KBM-7 (cell line): ENCODE measurements at regions not wholly inside any gene's neighbourhood (a gene's known extent, or its start where the extent isn't known, plus 50 kb on each side); places are given as distances from the start of the nearest gene placed in this dataset.
"Not testable (repeated sequence)": the region's sequence is repeated elsewhere in the genome, so short reads cannot be mapped to it uniquely, and the experiment has no call there.

Experiments
- DNase-seq: peaks from one replicate; pipeline ENCODE4 v3.0.0-alpha.2; 2015
- in situ Hi-C: fragments of 300-500 bp; cut with MboI; formaldehyde crosslinking; loops from 2 replicates; pipeline ENCODE4 v1.14.3; 2020; ENCODE audit warnings: low sequenced_read_pairs, low pct_unique_long_range_greater_than_20kb, mixed read lengths

DNA sequence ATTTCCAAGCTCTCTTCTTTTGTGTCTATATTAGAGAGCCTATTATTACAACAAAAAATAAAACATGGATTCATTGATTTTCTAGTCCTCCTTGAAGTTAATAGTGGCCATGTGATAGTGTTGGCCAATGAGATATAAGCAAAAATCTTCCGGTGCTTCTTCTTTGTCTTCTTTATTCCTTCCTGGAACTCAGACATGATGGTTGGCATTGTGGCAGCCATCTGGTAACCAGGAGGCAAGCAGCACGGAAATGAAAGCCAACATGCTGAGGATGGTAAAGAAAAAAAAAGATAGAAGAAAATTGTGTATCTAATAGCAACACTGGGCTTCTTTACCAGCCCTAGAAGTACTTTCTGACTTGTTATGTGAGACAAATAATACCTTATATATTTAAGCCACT lies 50.8 kb upstream of the SEL1L start:
- no peak for DNase-seq
- in situ Hi-C loops = no loop called here

GRCh38 chr14:81589381-81590065 lies 55.9 kb upstream of the SEL1L start:
- in situ Hi-C loops = no loop called here
- DNase-seq = no peak

DNA sequence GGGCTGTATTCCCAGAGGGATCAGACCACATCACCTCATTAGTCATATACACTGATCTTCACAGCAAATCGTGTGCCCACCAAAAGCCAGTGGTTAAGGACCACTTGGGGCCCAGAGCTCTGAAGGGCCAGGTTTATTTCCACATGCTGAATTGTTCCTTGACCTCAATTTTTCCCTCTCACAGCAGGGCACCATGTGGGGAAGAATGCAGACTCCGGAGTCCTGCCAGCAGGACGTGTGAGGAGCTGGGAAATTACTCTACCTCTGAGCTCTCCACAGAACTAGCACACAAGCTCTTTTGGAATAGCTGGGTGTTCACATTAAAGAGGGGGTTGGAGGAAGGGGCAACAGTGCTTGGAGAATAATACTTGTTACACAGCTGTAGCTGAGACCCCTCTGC lies 57.6 kb upstream of the SEL1L start:
- in situ Hi-C loops = no loop called here
- no peak for DNase-seq

GRCh38 chr14:81594012-81594411 lies 60.4 kb upstream of the SEL1L start:
- DNase-seq = no peak
- in situ Hi-C loops = no loop called here

- in situ Hi-C loops = no loop called here
- DNase-seq = no peak
These were observed 72.0 kb upstream of the SEL1L start for GRCh38 chr14:81605660-81606059.

GRCh38 chr14:81613341-81614045 lies 79.8 kb upstream of the SEL1L start:
- in situ Hi-C loops = no loop called here
- DNase-seq = no peak

GRCh38 chr14:81614302-81614701 lies 80.6 kb upstream of the SEL1L start:
- DNase-seq, in situ Hi-C loops: not testable (repeated sequence)

- no peak for DNase-seq
- in situ Hi-C loops = no loop called here
These were observed 85.0 kb upstream of the SEL1L start for GRCh38 chr14:81618695-81619094.

- in situ Hi-C loops = no loop called here
- DNase-seq = no peak
These were observed 86.2 kb upstream of the SEL1L start for GRCh38 chr14:81619816-81620215.

GRCh38 chr14:81623771-81624396 lies 90.2 kb upstream of the SEL1L start:
- DNase-seq, in situ Hi-C loops: not testable (repeated sequence)

GRCh38 chr14:81625343-81625742 lies 91.7 kb upstream of the SEL1L start:
- in situ Hi-C loops = no loop called here
- DNase-seq = peak; percentile 24

- DNase-seq = no peak
- in situ Hi-C loops = no loop called here
These were observed 98.5 kb upstream of the SEL1L start for GRCh38 chr14:81632157-81632556.

DNA sequence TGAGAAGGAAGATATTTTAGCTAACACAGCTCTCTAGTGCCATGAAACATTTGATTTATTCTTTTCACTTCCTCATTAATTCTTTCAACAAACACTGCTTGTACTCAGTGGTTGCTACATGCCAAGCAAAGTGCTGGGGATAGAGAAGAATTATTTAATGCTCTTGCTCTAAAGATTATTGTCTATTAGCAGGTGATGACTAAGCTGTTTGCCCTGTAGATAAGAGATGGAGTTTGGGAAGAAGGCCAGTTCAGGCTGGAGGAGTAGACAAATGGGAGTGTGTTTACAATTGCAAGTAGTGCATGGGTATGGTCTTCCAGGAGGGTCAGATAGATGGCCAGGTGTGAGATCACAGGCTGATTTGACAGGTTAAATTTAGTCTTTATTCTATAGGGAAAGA lies 99.8 kb upstream of the SEL1L start:
- in situ Hi-C loops = no loop called here
- no peak for DNase-seq

DNA sequence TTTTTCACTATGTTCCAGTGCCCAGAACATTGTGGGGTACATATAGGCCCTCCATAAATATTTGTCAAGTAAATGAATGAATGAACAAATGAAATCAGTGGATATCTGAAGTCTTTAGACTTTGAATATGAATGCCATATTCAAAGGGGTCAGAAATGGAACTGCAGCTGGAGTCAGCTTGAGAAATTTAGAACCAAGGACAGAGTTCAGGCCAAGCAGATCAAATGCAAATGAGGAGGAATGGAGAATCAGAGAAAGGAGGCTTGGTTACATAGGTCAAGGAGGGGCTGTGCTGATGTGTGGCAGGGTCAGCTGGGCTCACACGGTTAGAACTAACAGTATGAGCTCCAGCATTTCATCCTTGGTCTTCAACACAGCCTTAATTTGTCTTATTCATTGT lies 104.0 kb upstream of the SEL1L start:
- DNase-seq = no peak
- in situ Hi-C loops = no loop called here

DNA sequence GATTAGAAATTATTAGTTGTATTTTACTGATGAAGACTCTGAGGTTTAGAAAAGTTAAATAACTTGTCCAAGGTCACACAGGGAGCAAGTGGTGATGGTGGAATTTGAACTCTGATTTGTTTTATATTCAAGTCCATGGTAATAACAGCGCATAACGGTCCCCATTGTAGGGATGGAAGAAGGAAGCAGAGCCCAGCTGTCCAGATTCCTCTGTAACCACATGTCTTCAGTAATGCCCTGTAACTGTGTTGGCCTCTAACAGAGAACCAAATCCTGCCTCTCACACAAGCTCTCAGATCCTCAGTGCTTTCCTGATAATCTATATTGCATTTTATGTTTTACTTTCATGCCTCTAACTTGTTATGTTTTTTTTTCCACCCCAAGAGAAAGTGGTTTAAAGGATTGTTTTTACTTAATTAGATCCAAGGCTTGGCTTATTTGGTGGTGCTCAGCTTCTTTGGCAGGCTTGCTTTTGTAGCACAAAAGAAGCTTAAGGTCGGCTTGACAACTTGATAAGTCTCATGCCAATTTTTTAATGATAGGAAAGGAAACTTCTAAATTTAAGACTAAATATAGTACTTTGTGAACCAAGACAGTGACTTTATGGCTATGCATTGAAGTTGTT lies 105.1 kb upstream of the SEL1L start:
- in situ Hi-C loops = no loop called here
- DNase-seq = no peak

DNA sequence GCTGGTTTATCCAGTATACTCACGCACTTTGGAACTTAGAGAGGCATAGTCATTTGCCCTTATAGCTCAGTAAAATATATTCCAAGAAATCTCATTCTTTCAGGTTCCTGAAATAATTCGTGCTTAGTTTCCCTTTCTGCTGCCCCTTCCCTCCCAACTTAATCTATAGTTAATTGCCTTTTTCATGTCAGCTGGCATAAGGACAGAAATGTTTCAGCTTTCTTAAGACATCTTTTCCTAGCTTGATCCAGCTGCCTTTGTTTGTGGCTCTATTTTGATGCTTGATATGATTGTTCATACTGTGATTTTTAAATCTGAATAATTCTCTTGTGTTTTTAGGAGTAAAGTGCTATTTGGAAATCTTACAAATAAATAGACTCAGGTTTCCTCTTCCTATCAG lies 120.0 kb upstream of the SEL1L start:
- in situ Hi-C loops = no loop called here

GRCh38 chr14:81655423-81656314 lies 122.0 kb upstream of the SEL1L start:
- in situ Hi-C loops = no loop called here
- peak; percentile 5 for DNase-seq

More for the DNA sequence above, 120.0 kb upstream of the SEL1L start:
- DNase-seq = no peak

DNA sequence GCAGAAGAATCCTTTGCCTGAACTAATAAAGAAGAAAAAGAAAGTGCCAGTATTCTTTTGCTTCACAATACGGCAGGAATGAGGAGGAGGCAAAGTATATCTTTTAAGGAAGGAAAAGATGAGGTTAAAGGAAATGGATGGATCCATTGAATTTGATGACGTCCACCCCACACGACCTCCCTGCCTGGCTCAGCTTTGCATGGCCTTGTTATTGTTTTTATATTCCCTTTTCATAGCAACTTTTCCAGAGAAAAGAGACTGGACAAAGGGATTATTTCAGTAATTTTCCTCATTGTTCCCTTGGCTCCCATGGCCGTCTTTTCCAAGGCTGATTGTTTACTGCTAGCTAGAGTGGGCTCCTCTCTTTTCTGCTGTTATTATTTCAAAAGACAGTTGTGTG lies 123.2 kb upstream of the SEL1L start:
- in situ Hi-C loops = no loop called here
- no peak for DNase-seq

GRCh38 chr14:81662066-81662465 lies 128.4 kb upstream of the SEL1L start:
- in situ Hi-C loops = no loop called here
- no peak for DNase-seq
